ENCODE measurements at regions not wholly inside any gene's neighbourhood (a gene's known extent, or its start where the extent isn't known, plus 50 kb on each side); places are given as distances from the start of the nearest gene placed in this dataset.

- Histone ChIP-seq H3K9me3 (ENCODE audit: control insufficient read depth in 3 of 3, low read length in 3 of 3) (no peaks in the 10 kb centered on the region), H3K36me3 (ENCODE audit: control insufficient read depth in 3 of 3, insufficient read depth in 3 of 3, low read length in 3 of 3) (no peaks in the 10 kb centered on the region), H3K4me1 (ENCODE audit: control insufficient read depth in 3 of 3, insufficient read depth in 3 of 3, low read length in 3 of 3) (no peaks in the 10 kb centered on the region), H3K4me3 (ENCODE audit: low read length in 3 of 3) (no peak overlapping the region), H3K27me3 (ENCODE audit: control insufficient read depth in 3 of 3, insufficient read depth in 3 of 3, low read length in 3 of 3) (no peaks in the 10 kb centered on the region), H3K9ac (ENCODE audit: low read depth in 1 of 3, low read length in 3 of 3) (no peak overlapping the region), H3K27ac (ENCODE audit: low read depth, low read length) (no peak overlapping the region)
Measured at GRCh38 chr2:200052627-200053026, 97.2 kb downstream of the MAIP1 start.

GRCh38 chr2:200054681-200055468, 99.5 kb downstream of the MAIP1 start:
- H3K9me3 ChIP-seq (ENCODE audit: control insufficient read depth in 3 of 3, low read length in 3 of 3) = no peaks in the 10 kb centered on the region
- H3K27ac ChIP-seq (ENCODE audit: low read depth, low read length) = no peak overlapping the region
- no peaks in the 10 kb centered on the region for H3K27me3 ChIP-seq (ENCODE audit: control insufficient read depth in 3 of 3, insufficient read depth in 3 of 3, low read length in 3 of 3)
- no peak overlapping the region for H3K4me3 ChIP-seq (ENCODE audit: low read length in 3 of 3)
- no peaks in the 10 kb centered on the region for H3K36me3 ChIP-seq (ENCODE audit: control insufficient read depth in 3 of 3, insufficient read depth in 3 of 3, low read length in 3 of 3)
- no peaks in the 10 kb centered on the region for H3K4me1 ChIP-seq (ENCODE audit: control insufficient read depth in 3 of 3, insufficient read depth in 3 of 3, low read length in 3 of 3)
- no peak overlapping the region for H3K9ac ChIP-seq (ENCODE audit: low read depth in 1 of 3, low read length in 3 of 3)

GRCh38 chr2:200056105-200056504, 100.7 kb downstream of the MAIP1 start:
- Histone ChIP-seq H3K36me3 (ENCODE audit: control insufficient read depth in 3 of 3, insufficient read depth in 3 of 3, low read length in 3 of 3) (no peaks in the 10 kb centered on the region), H3K9me3 (ENCODE audit: control insufficient read depth in 3 of 3, low read length in 3 of 3) (no peaks in the 10 kb centered on the region), H3K27ac (ENCODE audit: low read depth, low read length) (no peak overlapping the region), H3K27me3 (ENCODE audit: control insufficient read depth in 3 of 3, insufficient read depth in 3 of 3, low read length in 3 of 3) (no peaks in the 10 kb centered on the region), H3K4me1 (ENCODE audit: control insufficient read depth in 3 of 3, insufficient read depth in 3 of 3, low read length in 3 of 3) (no peaks in the 10 kb centered on the region), H3K4me3 (ENCODE audit: low read length in 3 of 3) (no peak overlapping the region), H3K9ac (ENCODE audit: low read depth in 1 of 3, low read length in 3 of 3) (no peak overlapping the region)

GRCh38 chr2:200063155-200063554, 107.8 kb downstream of the MAIP1 start:
- Histone ChIP-seq H3K27me3 (ENCODE audit: control insufficient read depth in 3 of 3, insufficient read depth in 3 of 3, low read length in 3 of 3) (no peaks in the 10 kb centered on the region), H3K9me3 (ENCODE audit: control insufficient read depth in 3 of 3, low read length in 3 of 3) (no peaks in the 10 kb centered on the region), H3K4me3 (ENCODE audit: low read length in 3 of 3) (no peak overlapping the region), H3K4me1 (ENCODE audit: control insufficient read depth in 3 of 3, insufficient read depth in 3 of 3, low read length in 3 of 3) (peaks cover 0 to 3% (median 0%) of the 10 kb centered on the region in 3 donors), H3K36me3 (ENCODE audit: control insufficient read depth in 3 of 3, insufficient read depth in 3 of 3, low read length in 3 of 3) (no peaks in the 10 kb centered on the region), H3K27ac (ENCODE audit: low read depth, low read length) (no peak overlapping the region), H3K9ac (ENCODE audit: low read depth in 1 of 3, low read length in 3 of 3) (no peak overlapping the region)

- Histone ChIP-seq H3K9me3 (ENCODE audit: control insufficient read depth in 3 of 3, low read length in 3 of 3) (no peaks in the 10 kb centered on the region), H3K27ac (ENCODE audit: low read depth, low read length) (no peak overlapping the region), H3K36me3 (ENCODE audit: control insufficient read depth in 3 of 3, insufficient read depth in 3 of 3, low read length in 3 of 3) (no peaks in the 10 kb centered on the region), H3K4me3 (ENCODE audit: low read length in 3 of 3) (no peak overlapping the region), H3K4me1 (ENCODE audit: control insufficient read depth in 3 of 3, insufficient read depth in 3 of 3, low read length in 3 of 3) (peaks cover 0 to 3% (median 0%) of the 10 kb centered on the region in 3 donors), H3K27me3 (ENCODE audit: control insufficient read depth in 3 of 3, insufficient read depth in 3 of 3, low read length in 3 of 3) (no peaks in the 10 kb centered on the region), H3K9ac (ENCODE audit: low read depth in 1 of 3, low read length in 3 of 3) (no peak overlapping the region)
Measured at GRCh38 chr2:200064879-200065278, 109.5 kb downstream of the MAIP1 start.

GRCh38 chr2:200065477-200065876, 110.1 kb downstream of the MAIP1 start:
- Histone ChIP-seq H3K36me3 (ENCODE audit: control insufficient read depth in 3 of 3, insufficient read depth in 3 of 3, low read length in 3 of 3) (no peaks in the 10 kb centered on the region), H3K4me1 (ENCODE audit: control insufficient read depth in 3 of 3, insufficient read depth in 3 of 3, low read length in 3 of 3) (peaks cover 0 to 3% (median 0%) of the 10 kb centered on the region in 3 donors), H3K27ac (ENCODE audit: low read depth, low read length) (no peak overlapping the region), H3K27me3 (ENCODE audit: control insufficient read depth in 3 of 3, insufficient read depth in 3 of 3, low read length in 3 of 3) (no peaks in the 10 kb centered on the region), H3K4me3 (ENCODE audit: low read length in 3 of 3) (no peak overlapping the region), H3K9ac (ENCODE audit: low read depth in 1 of 3, low read length in 3 of 3) (no peak overlapping the region), H3K9me3 (ENCODE audit: control insufficient read depth in 3 of 3, low read length in 3 of 3) (no peaks in the 10 kb centered on the region)

GRCh38 chr2:200066417-200066816, 111.0 kb downstream of the MAIP1 start:
- no peaks in the 10 kb centered on the region for H3K27me3 ChIP-seq (ENCODE audit: control insufficient read depth in 3 of 3, insufficient read depth in 3 of 3, low read length in 3 of 3)
- H3K36me3 ChIP-seq (ENCODE audit: control insufficient read depth in 3 of 3, insufficient read depth in 3 of 3, low read length in 3 of 3) = no peaks in the 10 kb centered on the region
- peaks cover 0 to 3% (median 0%) of the 10 kb centered on the region in 3 donors for H3K4me1 ChIP-seq (ENCODE audit: control insufficient read depth in 3 of 3, insufficient read depth in 3 of 3, low read length in 3 of 3)
- H3K4me3 ChIP-seq (ENCODE audit: low read length in 3 of 3) = no peak overlapping the region
- no peaks in the 10 kb centered on the region for H3K9me3 ChIP-seq (ENCODE audit: control insufficient read depth in 3 of 3, low read length in 3 of 3)
- no peak overlapping the region for H3K27ac ChIP-seq (ENCODE audit: low read depth, low read length)
- no peak overlapping the region for H3K9ac ChIP-seq (ENCODE audit: low read depth in 1 of 3, low read length in 3 of 3)

- Histone ChIP-seq H3K9ac (ENCODE audit: low read depth in 1 of 3, low read length in 3 of 3) (no peak overlapping the region), H3K9me3 (ENCODE audit: control insufficient read depth in 3 of 3, low read length in 3 of 3) (no peaks in the 10 kb centered on the region), H3K27ac (ENCODE audit: low read depth, low read length) (no peak overlapping the region), H3K4me3 (ENCODE audit: low read length in 3 of 3) (no peak overlapping the region), H3K27me3 (ENCODE audit: control insufficient read depth in 3 of 3, insufficient read depth in 3 of 3, low read length in 3 of 3) (no peaks in the 10 kb centered on the region), H3K4me1 (ENCODE audit: control insufficient read depth in 3 of 3, insufficient read depth in 3 of 3, low read length in 3 of 3) (peaks cover 0 to 3% (median 0%) of the 10 kb centered on the region in 3 donors), H3K36me3 (ENCODE audit: control insufficient read depth in 3 of 3, insufficient read depth in 3 of 3, low read length in 3 of 3) (no peaks in the 10 kb centered on the region)
Measured at GRCh38 chr2:200068642-200069041, 113.3 kb downstream of the MAIP1 start.

GRCh38 chr2:200077210-200077650, 121.8 kb downstream of the MAIP1 start:
- H3K27ac ChIP-seq (ENCODE audit: low read depth, low read length) = no peak overlapping the region
- no peaks in the 10 kb centered on the region for H3K9me3 ChIP-seq (ENCODE audit: control insufficient read depth in 3 of 3, low read length in 3 of 3)
- no peaks in the 10 kb centered on the region for H3K4me1 ChIP-seq (ENCODE audit: control insufficient read depth in 3 of 3, insufficient read depth in 3 of 3, low read length in 3 of 3)
- H3K27me3 ChIP-seq (ENCODE audit: control insufficient read depth in 3 of 3, insufficient read depth in 3 of 3, low read length in 3 of 3) = no peaks in the 10 kb centered on the region
- no peak overlapping the region for H3K9ac ChIP-seq (ENCODE audit: low read depth in 1 of 3, low read length in 3 of 3)
- no peaks in the 10 kb centered on the region for H3K36me3 ChIP-seq (ENCODE audit: control insufficient read depth in 3 of 3, insufficient read depth in 3 of 3, low read length in 3 of 3)
- H3K4me3 ChIP-seq (ENCODE audit: low read length in 3 of 3) = no peak overlapping the region

- H3K4me1 ChIP-seq (ENCODE audit: control insufficient read depth in 3 of 3, insufficient read depth in 3 of 3, low read length in 3 of 3) = no peaks in the 10 kb centered on the region
- no peak overlapping the region for H3K27ac ChIP-seq (ENCODE audit: low read depth, low read length)
- no peaks in the 10 kb centered on the region for H3K36me3 ChIP-seq (ENCODE audit: control insufficient read depth in 3 of 3, insufficient read depth in 3 of 3, low read length in 3 of 3)
- H3K9me3 ChIP-seq (ENCODE audit: control insufficient read depth in 3 of 3, low read length in 3 of 3) = no peaks in the 10 kb centered on the region
- no peaks in the 10 kb centered on the region for H3K27me3 ChIP-seq (ENCODE audit: control insufficient read depth in 3 of 3, insufficient read depth in 3 of 3, low read length in 3 of 3)
- H3K9ac ChIP-seq (ENCODE audit: low read depth in 1 of 3, low read length in 3 of 3) = no peak overlapping the region
- H3K4me3 ChIP-seq (ENCODE audit: low read length in 3 of 3) = no peak overlapping the region
Measured at GRCh38 chr2:200077838-200078237, 122.5 kb downstream of the MAIP1 start.

Measured in skeletal muscle tissue (tissue), 3 donors.